ENCODE measurements at regions not wholly inside any gene's neighbourhood (a gene's known extent, or its start where the extent isn't known, plus 50 kb on each side); places are given as distances from the start of the nearest gene placed in this dataset.

DNA sequence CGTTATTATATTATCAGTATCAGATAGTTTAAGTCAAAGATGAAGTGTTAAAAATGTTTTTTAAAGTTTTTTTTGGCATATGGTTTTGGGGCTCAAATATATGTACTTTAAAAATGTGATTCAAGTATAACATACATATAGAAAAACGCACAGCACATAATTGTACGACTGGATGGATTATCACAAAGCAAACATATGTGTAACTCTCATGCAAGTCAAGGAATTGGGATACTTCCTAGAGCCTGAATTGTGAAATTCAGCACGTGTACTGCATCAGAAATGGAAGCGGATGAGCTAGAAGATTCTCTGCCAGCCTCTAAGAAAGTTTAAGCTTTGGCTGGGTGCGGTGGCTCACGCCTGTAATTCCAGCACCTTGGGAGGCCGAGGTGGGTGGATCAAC lies 340.9 kb downstream of the PRL start:
- Histone ChIP-seq H3K36me3 (ENCODE audit: control insufficient read depth in 2 of 2, extremely low read depth in 1 of 2, insufficient read depth in 1 of 2, low read length in 1 of 2) (no peaks in the 10 kb centered on the region), H3K4me1 (ENCODE audit: control insufficient read depth in 1 of 2, extremely low read depth in 1 of 2, insufficient read depth in 2 of 2, low read length in 2 of 2) (peaks cover 0 to 16% of the 10 kb centered on the region in 2 experiments), H3K4me3 (ENCODE audit: control insufficient read depth in 1 of 2, extremely low read depth in 1 of 2, low read length in 1 of 2) (no peak overlapping the region), H3K27me3 (replicated peaks in 1 of 2; ENCODE audit: control insufficient read depth in 2 of 2, extremely low read depth in 1 of 2, insufficient read depth in 2 of 2, low read length in 1 of 2) (no peaks in the 10 kb centered on the region), H3K9me3 (no peaks in the 10 kb centered on the region), H3K27ac (ENCODE audit: low read length) (no peak overlapping the region)
- Mint-ChIP-seq H3K36me3 (no peaks in the 10 kb centered on the region), H3K4me3 (no peak overlapping the region), H3K4me1 (peaks cover 0 to 19% (median 6%) of the 10 kb centered on the region in 3 donors), H3K27ac (no peak overlapping the region), H3K9me3 (no peaks in the 10 kb centered on the region), H3K27me3 (peaks cover 0 to 4% of the 10 kb centered on the region in 2 donors)
- POLR2A ChIA-PET, result no interaction called here
- ATAC-seq (replicated peaks in 1 of 4) (no peak), DNase-seq (no peak)
- CTCF ChIA-PET, result no interaction called here
- 80% methylated on average over 3 of the region's 8 CpGs for WGBS (ENCODE audit: insufficient coverage)

DNA sequence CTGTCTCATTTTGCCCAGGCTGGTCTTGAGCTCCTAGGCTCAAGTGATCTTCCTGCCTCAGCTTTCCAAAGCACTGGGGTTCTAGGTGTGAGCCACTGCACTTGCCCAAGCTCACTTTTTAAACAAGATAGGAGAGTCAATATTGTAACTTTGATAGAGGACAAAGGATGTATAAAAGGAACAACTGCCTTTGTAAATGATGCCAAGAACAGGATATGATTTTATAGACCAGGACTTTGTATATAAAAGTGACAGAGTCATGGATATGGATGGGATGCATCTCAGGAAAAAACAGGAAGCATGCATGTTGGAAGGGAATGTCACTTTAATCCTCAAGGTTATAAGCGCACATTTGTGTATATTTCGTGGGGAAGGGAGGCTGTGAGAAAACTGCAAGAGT lies 338.4 kb downstream of the PRL start:
- no peaks in the 10 kb centered on the region for H3K36me3 ChIP-seq (ENCODE audit: control insufficient read depth in 2 of 2, extremely low read depth in 1 of 2, insufficient read depth in 1 of 2, low read length in 1 of 2)
- no peak overlapping the region for H3K4me3 ChIP-seq (ENCODE audit: control insufficient read depth in 1 of 2, extremely low read depth in 1 of 2, low read length in 1 of 2)
- Mint-ChIP-seq H3K4me3 (no peak overlapping the region), H3K36me3 (no peaks in the 10 kb centered on the region), H3K27me3 (no peaks in the 10 kb centered on the region), H3K9me3 (no peaks in the 10 kb centered on the region), H3K4me1 (peaks cover 0 to 7% (median 2%) of the 10 kb centered on the region in 3 donors), H3K27ac (no peak overlapping the region)
- H3K9me3 ChIP-seq, result no peaks in the 10 kb centered on the region
- ChIA-PET POLR2A (no interaction called here), CTCF (no interaction called here)
- H3K4me1 ChIP-seq (ENCODE audit: control insufficient read depth in 1 of 2, extremely low read depth in 1 of 2, insufficient read depth in 2 of 2, low read length in 2 of 2), result peaks cover 0 to 5% of the 10 kb centered on the region in 2 experiments
- no peaks in the 10 kb centered on the region for H3K27me3 ChIP-seq (replicated peaks in 1 of 2; ENCODE audit: control insufficient read depth in 2 of 2, extremely low read depth in 1 of 2, insufficient read depth in 2 of 2, low read length in 1 of 2)
- no peak overlapping the region for H3K27ac ChIP-seq (ENCODE audit: low read length)
- WGBS (ENCODE audit: insufficient coverage), result 92% methylated on average over 2 of the region's 2 CpGs
- DNase-seq, result no peak
- no peak for ATAC-seq (replicated peaks in 1 of 4)

DNA sequence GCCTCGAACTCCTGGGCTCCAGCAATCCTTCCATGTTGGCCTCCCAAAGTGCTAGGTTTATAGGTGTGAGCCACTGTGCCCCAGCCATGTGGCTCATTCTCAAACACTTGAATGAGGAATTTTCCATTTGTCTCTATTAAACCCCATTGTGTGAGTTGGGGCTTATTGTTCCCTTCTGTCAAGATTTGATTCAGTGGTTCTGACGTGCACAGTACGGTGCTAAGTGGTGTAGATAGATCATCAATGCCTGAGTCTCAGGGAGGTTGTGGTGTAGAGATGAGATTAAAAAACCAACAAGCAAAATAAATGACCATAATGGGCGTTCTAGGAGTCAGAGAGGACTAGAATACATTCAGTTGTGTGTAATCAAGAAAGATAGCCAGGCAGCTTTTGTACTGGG lies 335.6 kb downstream of the PRL start:
- Mint-ChIP-seq H3K4me3 (no peak overlapping the region), H3K36me3 (no peaks in the 10 kb centered on the region), H3K9me3 (no peaks in the 10 kb centered on the region), H3K27me3 (no peaks in the 10 kb centered on the region), H3K4me1 (peaks cover 2 to 15% (median 4%) of the 10 kb centered on the region in 3 donors), H3K27ac (no peak overlapping the region)
- ChIA-PET CTCF (interaction anchor here in 1 of 2 donors (0.7 kb wide), 1 partner anchor 900 kb away, joined by 7 read pairs; no protein-coding TSS in a partner anchor), POLR2A (interaction anchor here (0.5 to 0.7 kb wide), 2 partner anchors 28 to 439 kb away, joined by 3 to 9 read pairs; no protein-coding TSS in a partner anchor)
- no peaks in the 10 kb centered on the region for H3K9me3 ChIP-seq
- no peak overlapping the region for H3K4me3 ChIP-seq (ENCODE audit: control insufficient read depth in 1 of 2, extremely low read depth in 1 of 2, low read length in 1 of 2)
- H3K27me3 ChIP-seq (replicated peaks in 1 of 2; ENCODE audit: control insufficient read depth in 2 of 2, extremely low read depth in 1 of 2, insufficient read depth in 2 of 2, low read length in 1 of 2), result no peaks in the 10 kb centered on the region
- ATAC-seq (replicated peaks in 1 of 4), result no peak
- no peak overlapping the region for H3K27ac ChIP-seq (ENCODE audit: low read length)
- no peaks in the 10 kb centered on the region for H3K36me3 ChIP-seq (ENCODE audit: control insufficient read depth in 2 of 2, extremely low read depth in 1 of 2, insufficient read depth in 1 of 2, low read length in 1 of 2)
- H3K4me1 ChIP-seq (ENCODE audit: control insufficient read depth in 1 of 2, extremely low read depth in 1 of 2, insufficient read depth in 2 of 2, low read length in 2 of 2), result peaks cover 0 to 15% of the 10 kb centered on the region in 2 experiments
- no peak for DNase-seq
- WGBS (ENCODE audit: insufficient coverage), result 83% methylated on average over 2 of the region's 4 CpGs

DNA sequence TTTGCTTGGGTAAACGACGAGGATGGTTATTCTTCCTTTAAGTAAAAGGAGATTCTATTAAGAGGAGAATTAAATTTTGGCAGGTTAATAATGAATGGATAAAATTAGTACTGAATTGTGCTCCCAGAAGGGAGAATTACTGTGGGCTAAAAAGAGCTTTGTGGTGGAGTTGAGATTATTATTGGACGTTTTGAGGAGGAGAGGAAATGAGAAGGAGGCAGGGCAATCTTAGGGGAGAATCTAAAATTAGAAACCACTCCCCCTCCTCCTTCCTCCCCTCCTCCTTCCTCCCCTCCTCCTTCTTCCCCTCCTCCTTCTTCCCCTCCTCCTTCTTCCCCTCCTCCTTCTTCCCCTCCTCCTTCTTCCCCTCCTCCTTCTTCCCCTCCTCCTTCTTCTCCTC lies 331.8 kb downstream of the PRL start:
- WGBS (ENCODE audit: insufficient coverage), result 83% methylated on average over 2 of the region's 3 CpGs
- CTCF ChIA-PET, result no interaction called here
- H3K4me3 Mint-ChIP-seq, result peak overlapping the region in 1 of 3 donors; percentile 24

DNA sequence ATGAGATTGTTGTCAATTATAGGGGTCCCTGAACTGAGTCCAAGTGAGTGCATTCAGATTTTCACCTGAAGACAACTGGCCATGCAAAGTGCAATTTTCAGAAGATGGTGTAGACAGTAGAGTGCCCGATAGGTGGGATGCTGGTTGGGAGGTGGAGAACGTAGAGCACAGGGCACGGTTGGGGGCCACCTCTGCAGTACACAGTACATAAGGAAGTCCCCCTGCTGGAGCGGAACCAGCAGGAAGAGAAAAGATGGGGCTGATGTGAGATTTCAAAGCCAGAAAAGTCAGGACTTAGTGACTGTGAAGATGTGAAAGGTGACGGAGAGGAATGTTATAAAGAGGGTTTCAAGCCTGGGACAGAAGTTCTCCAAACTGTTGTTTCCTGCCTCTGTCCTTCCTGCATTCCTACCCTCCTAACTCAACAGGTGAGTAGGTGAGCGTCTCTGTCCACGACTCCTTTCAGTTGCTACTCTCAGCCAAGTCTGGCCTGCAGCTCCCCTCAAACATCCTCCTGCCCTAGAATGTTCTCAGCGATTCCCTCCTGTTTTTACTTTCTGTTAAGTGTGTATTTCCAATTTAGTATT lies 330.8 kb downstream of the PRL start:
- Mint-ChIP-seq H3K27me3 (no peaks in the 10 kb centered on the region), H3K27ac (no peak overlapping the region), H3K9me3 (no peaks in the 10 kb centered on the region), H3K4me3 (no peak overlapping the region), H3K36me3 (no peaks in the 10 kb centered on the region), H3K4me1 (peaks cover 4 to 15% (median 5%) of the 10 kb centered on the region in 3 donors)
- DNase-seq, result no peak
- H3K27me3 ChIP-seq (replicated peaks in 1 of 2; ENCODE audit: control insufficient read depth in 2 of 2, extremely low read depth in 1 of 2, insufficient read depth in 2 of 2, low read length in 1 of 2), result no peaks in the 10 kb centered on the region
- no peak overlapping the region for H3K4me3 ChIP-seq (ENCODE audit: control insufficient read depth in 1 of 2, extremely low read depth in 1 of 2, low read length in 1 of 2)
- H3K4me1 ChIP-seq (ENCODE audit: control insufficient read depth in 1 of 2, extremely low read depth in 1 of 2, insufficient read depth in 2 of 2, low read length in 2 of 2), result peaks cover 0 to 39% of the 10 kb centered on the region in 2 experiments
- ChIA-PET POLR2A (no interaction called here), CTCF (no interaction called here)
- no peaks in the 10 kb centered on the region for H3K9me3 ChIP-seq
- no peak for ATAC-seq (replicated peaks in 1 of 4)
- no peaks in the 10 kb centered on the region for H3K36me3 ChIP-seq (ENCODE audit: control insufficient read depth in 2 of 2, extremely low read depth in 1 of 2, insufficient read depth in 1 of 2, low read length in 1 of 2)
- WGBS (ENCODE audit: insufficient coverage), result 90% methylated on average over 3 of the region's 8 CpGs
- no peak overlapping the region for H3K27ac ChIP-seq (ENCODE audit: low read length)

More for the DNA sequence above, 331.8 kb downstream of the PRL start:
- Histone ChIP-seq H3K4me3 (ENCODE audit: control insufficient read depth in 1 of 2, extremely low read depth in 1 of 2, low read length in 1 of 2) (no peak overlapping the region), H3K27me3 (replicated peaks in 1 of 2; ENCODE audit: control insufficient read depth in 2 of 2, extremely low read depth in 1 of 2, insufficient read depth in 2 of 2, low read length in 1 of 2) (no peaks in the 10 kb centered on the region), H3K27ac (ENCODE audit: low read length) (no peak overlapping the region), H3K9me3 (no peaks in the 10 kb centered on the region), H3K4me1 (ENCODE audit: control insufficient read depth in 1 of 2, extremely low read depth in 1 of 2, insufficient read depth in 2 of 2, low read length in 2 of 2) (peaks cover 0 to 33% of the 10 kb centered on the region in 2 experiments), H3K36me3 (ENCODE audit: control insufficient read depth in 2 of 2, extremely low read depth in 1 of 2, insufficient read depth in 1 of 2, low read length in 1 of 2) (no peaks in the 10 kb centered on the region)
- peaks cover 4 to 15% (median 5%) of the 10 kb centered on the region in 3 donors for H3K4me1 Mint-ChIP-seq
- POLR2A ChIA-PET, result no interaction called here
- H3K27me3 Mint-ChIP-seq, result no peaks in the 10 kb centered on the region
- DNase-seq, result no peak
- H3K9me3 Mint-ChIP-seq, result no peaks in the 10 kb centered on the region
- ATAC-seq (replicated peaks in 1 of 4), result no peak
- H3K27ac Mint-ChIP-seq, result no peak overlapping the region
- no peaks in the 10 kb centered on the region for H3K36me3 Mint-ChIP-seq

DNA sequence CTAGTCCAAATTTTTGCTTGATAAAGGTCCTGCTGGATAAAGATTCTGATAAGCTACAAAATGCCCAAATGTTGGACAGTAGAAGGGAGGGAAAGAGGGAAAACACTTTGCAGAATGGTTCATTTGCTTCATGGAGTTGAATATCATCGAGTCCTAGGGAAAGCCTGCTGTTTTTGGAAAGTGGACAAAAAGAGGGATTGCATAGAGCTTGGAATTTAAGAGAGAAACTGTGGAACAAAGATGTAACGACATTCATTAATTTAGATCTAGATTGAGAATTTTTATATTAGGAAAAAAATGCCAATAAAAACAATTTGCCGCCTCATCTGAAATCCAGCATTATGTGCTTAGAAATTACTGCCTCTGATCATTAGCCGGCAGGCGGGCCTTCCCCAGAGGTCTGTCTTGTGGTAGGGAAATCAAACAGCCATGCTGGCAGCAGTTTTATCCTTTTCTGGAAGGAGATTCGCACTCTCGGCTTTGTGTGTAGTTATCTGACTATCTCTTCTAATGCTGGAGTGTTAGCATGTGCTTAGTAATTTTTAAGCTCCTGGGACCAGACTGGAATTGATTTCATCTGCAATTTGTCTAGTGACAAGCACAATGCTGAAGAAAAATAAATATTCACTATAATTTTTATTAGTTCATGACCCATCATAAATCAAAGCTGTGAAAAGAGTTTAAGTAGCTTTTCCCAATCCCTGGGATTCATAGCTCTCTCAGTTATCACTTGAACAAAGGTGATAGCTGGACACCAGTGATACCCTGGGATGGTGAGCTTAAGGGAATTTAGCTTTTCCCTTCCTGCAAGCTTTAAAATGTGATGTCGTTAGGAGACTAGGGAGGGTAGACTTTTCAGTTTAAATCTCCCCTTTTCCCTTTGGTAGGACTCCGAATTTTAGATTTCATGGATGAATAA lies 329.5 kb downstream of the PRL start:
- 92% methylated on average over 4 of the region's 9 CpGs for WGBS (ENCODE audit: insufficient coverage)
- Mint-ChIP-seq H3K4me1 (peaks cover 4 to 15% (median 5%) of the 10 kb centered on the region in 3 donors), H3K9me3 (no peaks in the 10 kb centered on the region), H3K36me3 (no peaks in the 10 kb centered on the region), H3K27me3 (no peaks in the 10 kb centered on the region), H3K4me3 (no peak overlapping the region), H3K27ac (no peak overlapping the region)
- ChIA-PET POLR2A (no interaction called here), CTCF (interaction anchor here (0.5 to 0.6 kb wide), 2 partner anchors 12 to 1789 kb away, joined by 3 to 4 read pairs; no protein-coding TSS in a partner anchor)
- no peaks in the 10 kb centered on the region for H3K27me3 ChIP-seq (replicated peaks in 1 of 2; ENCODE audit: control insufficient read depth in 2 of 2, extremely low read depth in 1 of 2, insufficient read depth in 2 of 2, low read length in 1 of 2)
- ATAC-seq (replicated peaks in 1 of 4), result no peak
- H3K9me3 ChIP-seq, result no peaks in the 10 kb centered on the region
- H3K36me3 ChIP-seq (ENCODE audit: control insufficient read depth in 2 of 2, extremely low read depth in 1 of 2, insufficient read depth in 1 of 2, low read length in 1 of 2), result no peaks in the 10 kb centered on the region
- H3K27ac ChIP-seq (ENCODE audit: low read length), result no peak overlapping the region
- H3K4me3 ChIP-seq (ENCODE audit: control insufficient read depth in 1 of 2, extremely low read depth in 1 of 2, low read length in 1 of 2), result no peak overlapping the region
- no peak for DNase-seq
- H3K4me1 ChIP-seq (ENCODE audit: control insufficient read depth in 1 of 2, extremely low read depth in 1 of 2, insufficient read depth in 2 of 2, low read length in 2 of 2), result peaks cover 0 to 42% of the 10 kb centered on the region in 2 experiments

Measured in T-cell (primary cell).